H1 (cell line): ENCODE measurements at regions not wholly inside any gene's neighbourhood (a gene's known extent, or its start where the extent isn't known, plus 50 kb on each side); places are given as distances from the start of the nearest gene placed in this dataset.

Source experiments
- CTCF ChIA-PET: fragments of 300-600 bp; sonication (Branson Sonifier 250); formaldehyde crosslinking; loops from one replicate; lab custom pipeline; 2021; ENCODE audit not compliant: partially characterized antibody; lab: Charles Lee
- POLR2A ChIA-PET: fragments of 300-600 bp; sonication (Branson Sonifier 250); formaldehyde crosslinking; loops from one replicate; lab custom pipeline; 2021; ENCODE audit warnings: inconsistent platforms; ENCODE audit not compliant: partially characterized antibody; lab: Charles Lee
- DNase-seq, 2 experiments: peaks; one replicate each; pipeline versions ENCODE4 v3.0.0 to v3.0.0-alpha.2; 2010 to 2022; ENCODE audit warnings: low spot score in 2 of 2, low read depth in 1 of 2, mixed read lengths in 1 of 2
- FAIRE-seq: peaks from 2 replicates; lab custom pipeline; 2011; peaks lifted over from hg19 to GRCh38; lab: Jason Lieb, UNC
- H2AFZ ChIP-seq: 2 replicates; pipeline ENCODE4 v1.8.1; 2012; ENCODE audit warnings: low read length, inconsistent platforms
- H2AK5ac ChIP-seq: 2 replicates; pipeline ENCODE4 v1.6.1; 2013; ENCODE audit warnings: low read depth, low read length
- H2BK120ac ChIP-seq: replicated peaks from 2 replicates; pipeline ENCODE3; 2013; ENCODE audit warnings: low read depth, low read length, inconsistent platforms
- H2BK12ac ChIP-seq: 2 replicates; pipeline ENCODE4 v1.6.1; 2013; ENCODE audit warnings: low read depth, low read length
- H2BK15ac ChIP-seq: 2 replicates; pipeline ENCODE4 v1.6.1; 2013; ENCODE audit warnings: low read length
- H2BK20ac ChIP-seq: 2 replicates; pipeline ENCODE4 v1.6.1; 2013; ENCODE audit warnings: low read length
- H2BK5ac ChIP-seq: 2 replicates; pipeline ENCODE4 v1.6.1; 2013; ENCODE audit warnings: low read depth, low read length
- H3K14ac ChIP-seq: 2 replicates; pipeline ENCODE4 v1.6.1; 2013; ENCODE audit warnings: inconsistent platforms; ENCODE audit not compliant: insufficient read length
- H3K18ac ChIP-seq: 2 replicates; pipeline ENCODE4 v1.6.1; 2013; ENCODE audit warnings: low read length; ENCODE audit errors: extremely low read depth
- H3K23ac ChIP-seq: 2 replicates; pipeline ENCODE4 v1.6.1; 2013; ENCODE audit warnings: inconsistent platforms; ENCODE audit not compliant: insufficient read length
- H3K23me2 ChIP-seq: 2 replicates; pipeline ENCODE4 v1.6.1; 2013; ENCODE audit warnings: low read depth, low read length
- H3K27ac ChIP-seq: 2 replicates; pipeline ENCODE4 v1.6.1; 2011; ENCODE audit warnings: low read depth, low read length, inconsistent platforms
- H3K27me3 ChIP-seq, 4 experiments: replicated peaks in 1 of 4; 1 replicate in 1 of 4; 2 replicates in 3 of 4; pipeline versions ENCODE4 v1.6.1 to v1.8.1; 2011 to 2013; ENCODE audit warnings: low read length in 3 of 4, mild to moderate bottlenecking in 3 of 4, inconsistent platforms in 2 of 4, mixed read lengths in 2 of 4, moderate library complexity in 1 of 4; ENCODE audit not compliant: control insufficient read depth in 3 of 4, insufficient read depth in 3 of 4; ENCODE audit errors: extremely low read depth in 1 of 4
- H3K36me3 ChIP-seq, 4 experiments: 2 replicates each; pipeline versions ENCODE4 v1.6.1 to v1.8.1; 2011 to 2013; ENCODE audit warnings: mild to moderate bottlenecking in 4 of 4, low read length in 3 of 4, moderate library complexity in 2 of 4, control low read depth in 1 of 4, inconsistent platforms in 1 of 4; ENCODE audit not compliant: insufficient read depth in 4 of 4, control insufficient read depth in 2 of 4
- H3K4ac ChIP-seq: replicated peaks from 2 replicates; pipeline ENCODE3; 2013; ENCODE audit warnings: low read length, low read depth, mixed read lengths, inconsistent platforms; ENCODE audit not compliant: insufficient read length
- H3K4me1 ChIP-seq, 4 experiments: replicated peaks in 1 of 4; 1 replicate in 1 of 4; 2 replicates in 3 of 4; pipeline versions ENCODE4 v1.6.1 to v1.8.1; 2011 to 2013; ENCODE audit warnings: low read length in 3 of 4, inconsistent platforms in 2 of 4, mixed read lengths in 1 of 4; ENCODE audit not compliant: insufficient read depth in 4 of 4, control insufficient read depth in 3 of 4
- H3K4me2 ChIP-seq, 2 experiments: 2 replicates each; pipeline versions ENCODE4 v1.6.1 to v1.8.1; 2011 to 2013; ENCODE audit warnings: low read depth in 2 of 2, low read length in 2 of 2, control low read depth in 1 of 2, inconsistent platforms in 1 of 2, mild to moderate bottlenecking in 1 of 2; ENCODE audit not compliant: insufficient read depth in 1 of 2
- H3K4me3 ChIP-seq, 4 experiments: fragments of 200-600, 300-600 bp in 1 of 4; sonication (generic), shearing (Covaris generic), sonication (Bioruptor Twin) in 1 of 4; 2 replicates each; pipeline versions ENCODE4 v1.5.1 to v1.8.1; 2011 to 2016; ENCODE audit warnings: low read length in 4 of 4, low read depth in 3 of 4, control low read depth in 2 of 4, inconsistent platforms in 2 of 4, mild to moderate bottlenecking in 2 of 4, mixed read lengths in 1 of 4, moderate library complexity in 1 of 4; ENCODE audit not compliant: insufficient read depth in 2 of 4; ENCODE audit errors: extremely low read depth in 1 of 4
- H3K56ac ChIP-seq: replicated peaks from 2 replicates; pipeline ENCODE3; 2013; ENCODE audit warnings: low read depth, mild to moderate bottlenecking, mixed read lengths, low read length, inconsistent platforms; ENCODE audit not compliant: insufficient read length
- H3K79me1 ChIP-seq: 2 replicates; pipeline ENCODE4 v1.6.1; 2013; ENCODE audit warnings: low read depth, low read length, control low read depth
- H3K79me2 ChIP-seq, 2 experiments: 2 replicates each; pipeline versions ENCODE4 v1.6.1 to v1.8.1; 2012 to 2013; ENCODE audit warnings: low read length in 2 of 2, mild to moderate bottlenecking in 2 of 2, inconsistent platforms in 1 of 2; ENCODE audit not compliant: insufficient read depth in 2 of 2, control insufficient read depth in 1 of 2
- H3K9ac ChIP-seq, 4 experiments: replicated peaks in 1 of 4; 1 replicate in 1 of 4; 2 replicates in 3 of 4; pipeline versions ENCODE4 v1.6.1 to v1.8.1; 2011 to 2013; ENCODE audit warnings: low read depth in 3 of 4, low read length in 3 of 4, control low read depth in 2 of 4, mild to moderate bottlenecking in 2 of 4, moderate library complexity in 2 of 4, inconsistent platforms in 1 of 4; ENCODE audit errors: extremely low read depth in 1 of 4
- H3K9me3 ChIP-seq, 2 experiments: 2 replicates each; pipeline versions ENCODE4 v1.6.1 to v1.8.1; 2012 to 2013; ENCODE audit warnings: mild to moderate bottlenecking in 2 of 2, moderate library complexity in 2 of 2, control low read depth in 1 of 2, inconsistent platforms in 1 of 2, low read depth in 1 of 2, low read length in 1 of 2, mixed read lengths in 1 of 2; ENCODE audit not compliant: insufficient read depth in 2 of 2
- H4K20me1 ChIP-seq, 2 experiments: replicated peaks in 1 of 2; 2 replicates each; pipeline versions ENCODE3 to v1.8.1; 2011 to 2013; ENCODE audit warnings: inconsistent platforms in 2 of 2, low read length in 2 of 2, mild to moderate bottlenecking in 1 of 2; ENCODE audit not compliant: insufficient read depth in 2 of 2, control insufficient read depth in 1 of 2
- H4K5ac ChIP-seq: 2 replicates; pipeline ENCODE4 v1.6.1; 2013; ENCODE audit warnings: low read length, low read depth, mixed read lengths, inconsistent platforms; ENCODE audit not compliant: insufficient read length
- H4K8ac ChIP-seq: 2 replicates; pipeline ENCODE4 v1.8.0; 2013; ENCODE audit warnings: mild to moderate bottlenecking, moderate library complexity, low read length, inconsistent platforms; ENCODE audit not compliant: insufficient read depth; ENCODE audit errors: extremely low read depth
- H4K91ac ChIP-seq: replicated peaks from 2 replicates; pipeline ENCODE3; 2013; ENCODE audit warnings: low read length, mixed read lengths, inconsistent platforms; ENCODE audit not compliant: insufficient read length
- CHD2 ChIP-seq: IDR thresholded peaks from 2 replicates; pipeline ENCODE4 v1.6.1; 2012; ENCODE audit warnings: low read length, improper control_type of control experiment
- EP300 ChIP-seq, 2 experiments: IDR thresholded peaks; 1 replicate in 1 of 2; 2 replicates in 1 of 2; pipeline ENCODE4 v1.6.1; 2011 to 2012; ENCODE audit warnings: low read depth in 2 of 2, low read length in 2 of 2, mild to moderate bottlenecking in 2 of 2, borderline replicate concordance in 1 of 2, inconsistent platforms in 1 of 2, moderate library complexity in 1 of 2
- POU5F1 ChIP-seq: IDR thresholded peaks from 2 replicates; pipeline ENCODE4 v1.6.1; 2011; ENCODE audit warnings: low read depth, mild to moderate bottlenecking, low read length, moderate library complexity
- RAD21 ChIP-seq, 2 experiments: IDR thresholded peaks in 1 of 2; conservative IDR thresholded peaks in 1 of 2; 2 replicates each; pipeline ENCODE4 v1.6.1; 2011; ENCODE audit warnings: low read depth in 2 of 2, low read length in 2 of 2, improper control_type of control experiment in 1 of 2, inconsistent platforms in 1 of 2, mild to moderate bottlenecking in 1 of 2, moderate library complexity in 1 of 2
- SAP30 ChIP-seq: fragments of 300-600 bp; sonication (generic); IDR thresholded peaks from 2 replicates; pipeline ENCODE4 v1.7.1; 2012; ENCODE audit warnings: low read length, moderate library complexity, mild to moderate bottlenecking, inconsistent platforms; ENCODE audit not compliant: insufficient read depth, insufficient replicate concordance
- WGBS, 2 experiments: shearing (Covaris generic) in 1 of 2; methylation state at CpG; one replicate each; pipeline versions ENCODE4 v1.1.6 to v1.1.7; 2013 to 2015; ENCODE audit warnings: low lambda C conversion rate in 2 of 2, mixed read lengths in 2 of 2, inconsistent platforms in 1 of 2, low coverage in 1 of 2, missing lambda C conversion rate in 1 of 2; ENCODE audit not compliant: insufficient replicate concordance in 2 of 2, insufficient coverage in 1 of 2, insufficient read length in 1 of 2; ENCODE audit errors: extremely low coverage in 1 of 2, missing lambda C conversion rate in 1 of 2; 5-methylcytosine and 5-hydroxymethylcytosine counted together

DNA sequence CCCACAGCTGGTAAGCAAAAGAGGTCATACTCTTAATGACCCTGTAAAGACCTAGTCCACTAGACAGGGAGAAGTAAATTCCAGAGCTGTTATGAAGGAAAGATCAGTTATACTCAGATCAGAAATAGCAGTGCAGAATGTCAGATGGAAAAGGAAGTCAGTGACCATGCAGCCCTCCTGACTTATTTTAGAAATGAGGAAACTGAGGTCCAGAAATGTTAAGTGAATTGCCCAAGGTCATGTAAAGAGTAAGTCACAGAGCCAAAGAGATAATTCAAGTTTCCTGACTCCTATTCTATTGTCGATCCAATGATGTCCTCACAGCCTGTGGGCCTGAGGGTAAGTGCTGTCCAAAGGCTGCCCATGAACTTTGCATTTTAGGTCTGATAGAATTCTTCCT, 214.9 kb upstream of the IL12B start:
- no peak overlapping the region for H4K5ac ChIP-seq
- H3K23ac ChIP-seq, result no peak overlapping the region
- no peak overlapping the region for H2BK5ac ChIP-seq
- H3K18ac ChIP-seq, result no peak overlapping the region
- H2AK5ac ChIP-seq, result no peak overlapping the region
- FAIRE-seq (no peak), DNase-seq (no peak)
- no peak overlapping the region for H2BK12ac ChIP-seq
- no peak overlapping the region for H4K8ac ChIP-seq
- TF ChIP-seq POU5F1 (no peak), RAD21 (IDR thresholded peaks at IDR 0.05 in 1 of 2, conservative IDR thresholded peaks at IDR 0.05 in 1 of 2; ENCODE audit: low read depth in 2 of 2, low read length in 2 of 2) (no peak), EP300 (IDR thresholded peaks at IDR 0.05; ENCODE audit: borderline replicate concordance in 1 of 2, low read depth in 2 of 2, low read length in 2 of 2) (no peak), CHD2 (no peak), SAP30 (no peak)
- H3K4ac ChIP-seq, result no peak overlapping the region
- no peak overlapping the region for H3K56ac ChIP-seq
- no peak overlapping the region for H2BK120ac ChIP-seq
- H3K14ac ChIP-seq, result no peak overlapping the region
- H3K79me2 ChIP-seq, result no peaks in the 10 kb centered on the region
- 89% methylated on average over 1 of the region's 1 CpG; no CpG with 5 or more reads in 1 of the 2 experiments for WGBS, 2 experiments
- H3K4me3 ChIP-seq, result no peak overlapping the region
- H3K9ac ChIP-seq, result no peak overlapping the region
- H3K4me2 ChIP-seq, result no peak overlapping the region
- no peak overlapping the region for H2BK15ac ChIP-seq
- H3K27me3 ChIP-seq, result no peaks in the 10 kb centered on the region
- no peak overlapping the region for H4K91ac ChIP-seq
- ChIA-PET CTCF (interaction anchor here (0.7 kb wide), 1 partner anchor 29 kb away, joined by 3 read pairs; no protein-coding TSS in a partner anchor), POLR2A (no interaction called here)
- no peaks in the 10 kb centered on the region for H3K23me2 ChIP-seq
- H3K27ac ChIP-seq, result no peak overlapping the region
- H3K79me1 ChIP-seq, result no peaks in the 10 kb centered on the region
- no peaks in the 10 kb centered on the region for H4K20me1 ChIP-seq
- H3K4me1 ChIP-seq, result no peaks in the 10 kb centered on the region
- no peaks in the 10 kb centered on the region for H3K9me3 ChIP-seq
- H2AFZ ChIP-seq, result no peak overlapping the region
- no peaks in the 10 kb centered on the region for H3K36me3 ChIP-seq
- H2BK20ac ChIP-seq, result no peak overlapping the region
